ENCODE measurements at regions not wholly inside any gene's neighbourhood (a gene's known extent, or its start where the extent isn't known, plus 50 kb on each side); places are given as distances from the start of the nearest gene placed in this dataset.

GRCh38 chr3:159030886-159031679 lies 229.2 kb downstream of the MFSD1 start:
- Histone ChIP-seq H3K4me1 (no peaks in the 10 kb centered on the region), H3K4me3 (no peak overlapping the region), H3K9me3 (peaks cover 0 to 20% (median 4%) of the 10 kb centered on the region in 8 donors), H3K36me3 (no peaks in the 10 kb centered on the region), H3K27me3 (replicated peaks in 1 of 7) (no peaks in the 10 kb centered on the region), H3K27ac (no peak overlapping the region)
- intact Hi-C loops (cut with DNase I; ENCODE audit: low total_unique reads), result no loop called here
- TF ChIP-seq POLR2AphosphoS5 (IDR thresholded peaks at IDR 0.05) (no peak), POLR2A (IDR thresholded peaks at IDR 0.05) (no peak), CTCF (IDR thresholded peaks at IDR 0.05 in 8 of 11, conservative IDR thresholded peaks at IDR 0.05 in 3 of 11) (no peak)
- no peak for DNase-seq
- 69 to 74% (median 70%) methylated on average over 6 of the region's 6 CpGs for WGBS, 5 donors

- peaks cover 0 to 17% (median 4%) of the 10 kb centered on the region in 8 donors for H3K9me3 ChIP-seq
- 88 to 100% (median 92%) methylated on average over 1 of the region's 1 CpG for WGBS, 5 donors
- intact Hi-C loops (cut with DNase I; ENCODE audit: low total_unique reads), result no loop called here
- H3K4me3 ChIP-seq, result no peak overlapping the region
- TF ChIP-seq POLR2AphosphoS5 (IDR thresholded peaks at IDR 0.05) (no peak), CTCF (IDR thresholded peaks at IDR 0.05 in 8 of 11, conservative IDR thresholded peaks at IDR 0.05 in 3 of 11) (no peak), POLR2A (IDR thresholded peaks at IDR 0.05) (no peak)
- no peak for DNase-seq
- no peaks in the 10 kb centered on the region for H3K27me3 ChIP-seq (replicated peaks in 1 of 7)
- no peak overlapping the region for H3K27ac ChIP-seq
- H3K36me3 ChIP-seq, result no peaks in the 10 kb centered on the region
- no peaks in the 10 kb centered on the region for H3K4me1 ChIP-seq
Measured at GRCh38 chr3:159032311-159032710, 230.5 kb downstream of the MFSD1 start.

GRCh38 chr3:159038405-159038804 lies 236.6 kb downstream of the MFSD1 start:
- H3K36me3 ChIP-seq, result no peaks in the 10 kb centered on the region
- DNase-seq, result no peak
- 34 to 58% (median 50%) methylated on average over 2 of the region's 2 CpGs for WGBS, 5 donors
- no peak overlapping the region for H3K4me3 ChIP-seq
- TF ChIP-seq CTCF (IDR thresholded peaks at IDR 0.05 in 8 of 11, conservative IDR thresholded peaks at IDR 0.05 in 3 of 11) (no peak), POLR2AphosphoS5 (IDR thresholded peaks at IDR 0.05) (no peak), POLR2A (IDR thresholded peaks at IDR 0.05) (no peak)
- H3K27ac ChIP-seq, result no peak overlapping the region
- no peaks in the 10 kb centered on the region for H3K27me3 ChIP-seq (replicated peaks in 1 of 7)
- intact Hi-C loops (cut with DNase I; ENCODE audit: low total_unique reads), result no loop called here
- peaks cover 0 to 14% (median 3%) of the 10 kb centered on the region in 8 donors for H3K9me3 ChIP-seq
- H3K4me1 ChIP-seq, result no peaks in the 10 kb centered on the region

- 52 to 68% (median 58%) methylated on average over 2 of the region's 2 CpGs for WGBS, 5 donors
- intact Hi-C loops (cut with DNase I; ENCODE audit: low total_unique reads), result no loop called here
- no peak for TF ChIP-seq CTCF (IDR thresholded peaks at IDR 0.05 in 8 of 11, conservative IDR thresholded peaks at IDR 0.05 in 3 of 11)
- TF ChIP-seq POLR2A (IDR thresholded peaks at IDR 0.05), result no peak
- no peak for TF ChIP-seq POLR2AphosphoS5 (IDR thresholded peaks at IDR 0.05)
Measured at GRCh38 chr3:159039286-159039685, 237.4 kb downstream of the MFSD1 start.

More at GRCh38 chr3:159039286-159039685, 237.4 kb downstream of the MFSD1 start:
- H3K4me1 ChIP-seq, result no peaks in the 10 kb centered on the region
- peaks cover 0 to 5% (median 0%) of the 10 kb centered on the region in 8 donors for H3K9me3 ChIP-seq
- no peak for DNase-seq
- H3K27ac ChIP-seq, result no peak overlapping the region
- no peaks in the 10 kb centered on the region for H3K36me3 ChIP-seq
- no peaks in the 10 kb centered on the region for H3K27me3 ChIP-seq (replicated peaks in 1 of 7)
- no peak overlapping the region for H3K4me3 ChIP-seq

All from spleen (tissue), 11 donors.